Neural cell (in vitro differentiated cells): ENCODE measurements at regions not wholly inside any gene's neighbourhood (a gene's known extent, or its start where the extent isn't known, plus 50 kb on each side); places are given as distances from the start of the nearest gene placed in this dataset.
"Not testable (repeated sequence)": the region's sequence is repeated elsewhere in the genome, so short reads cannot be mapped to it uniquely, and the experiment has no call there.

Experiments
- CTCF ChIP-seq: fragments of 450-650 bp; IDR thresholded peaks from 2 replicates; pipeline ENCODE4 v1.5.1; 2014; ENCODE audit warnings: antibody characterized with exemption, mild to moderate bottlenecking, moderate library complexity; ENCODE audit not compliant: poor library complexity, severe bottlenecking
- EP300 ChIP-seq: fragments of 450-650 bp; conservative IDR thresholded peaks from 2 replicates; pipeline ENCODE4 v1.6.1; 2014; ENCODE audit warnings: antibody characterized with exemption, mild to moderate bottlenecking, moderate library complexity; ENCODE audit not compliant: poor library complexity, severe bottlenecking
- POLR2AphosphoS5 ChIP-seq: IDR thresholded peaks from 2 replicates; pipeline ENCODE4 v1.6.1; 2012
- TAF1 ChIP-seq: IDR thresholded peaks from 2 replicates; pipeline ENCODE4 v1.6.1; 2012; ENCODE audit warnings: low read depth

GRCh38 chr1:145505663-145506647 lies 80.6 kb upstream of the NBPF20 start:
- TF ChIP-seq CTCF, TAF1, EP300, POLR2AphosphoS5: not testable (repeated sequence)
